ENCODE measurements at regions not wholly inside any gene's neighbourhood (a gene's known extent, or its start where the extent isn't known, plus 50 kb on each side); places are given as distances from the start of the nearest gene placed in this dataset.

DNA sequence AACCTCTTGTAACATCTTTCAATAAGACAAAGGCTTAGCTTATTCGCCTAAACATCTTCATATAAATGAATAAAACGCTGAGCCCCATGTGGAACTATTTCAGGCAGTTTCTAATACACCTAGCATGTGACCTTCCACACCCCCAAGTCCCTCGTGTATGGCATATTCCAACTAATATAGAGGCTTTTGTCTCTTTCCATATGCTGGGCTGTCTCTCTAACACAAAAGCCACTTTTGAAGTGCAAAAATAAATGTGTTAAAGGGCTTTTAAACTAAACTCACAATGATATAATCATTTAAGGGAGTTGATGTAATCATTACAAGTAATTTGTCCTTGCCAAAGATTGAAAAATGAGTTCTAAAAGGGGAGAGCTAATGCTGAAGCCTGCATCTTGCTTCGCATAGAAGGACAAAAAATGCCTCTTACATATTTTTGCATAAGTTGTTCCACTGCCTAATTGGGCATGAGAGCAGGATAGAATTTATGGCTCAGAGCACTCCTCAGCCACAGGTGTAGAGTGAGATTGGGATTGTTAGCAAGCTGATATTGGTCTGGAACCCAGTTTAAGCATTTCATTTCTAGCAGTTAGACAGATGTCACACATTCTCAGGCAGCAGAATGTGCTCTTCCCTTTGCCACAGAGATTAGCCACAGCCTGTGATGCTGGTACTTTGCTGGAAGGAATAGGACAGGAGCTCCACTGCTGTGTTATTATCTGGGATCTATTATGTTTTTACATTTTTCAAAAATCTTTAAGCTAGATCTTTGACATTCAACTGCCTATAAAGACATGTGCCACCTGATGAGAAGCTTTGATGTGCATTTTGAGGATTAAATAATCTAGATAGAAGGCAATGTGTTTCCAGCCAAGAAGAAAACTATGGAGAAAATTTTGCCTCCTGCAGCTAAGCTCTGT lies 1044.4 kb downstream of the ADGRL2 start:
- H3K4me3 ChIP-seq (ENCODE audit: low read depth, low read length): no peak overlapping the region

DNA sequence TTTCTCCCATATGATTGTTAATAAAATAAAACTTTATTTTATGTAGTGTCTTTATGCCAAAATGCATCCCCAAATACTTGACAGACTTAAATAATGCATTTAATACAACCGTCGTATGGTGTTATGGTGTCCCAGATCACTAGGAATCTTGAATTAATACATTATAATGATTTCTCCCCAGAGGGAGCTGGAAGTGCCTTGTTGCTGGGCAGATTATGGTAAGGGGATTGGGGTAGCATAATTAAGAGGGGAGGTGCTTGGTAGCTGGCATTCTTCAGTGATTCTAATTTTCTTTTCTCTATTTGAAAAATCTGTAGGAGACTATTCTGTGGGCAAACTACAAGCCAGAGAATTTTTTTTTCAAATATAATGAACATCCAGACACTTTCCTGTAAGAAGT lies 1043.7 kb downstream of the ADGRL2 start:
- no peak overlapping the region for H3K4me3 ChIP-seq (ENCODE audit: low read depth, low read length)

DNA sequence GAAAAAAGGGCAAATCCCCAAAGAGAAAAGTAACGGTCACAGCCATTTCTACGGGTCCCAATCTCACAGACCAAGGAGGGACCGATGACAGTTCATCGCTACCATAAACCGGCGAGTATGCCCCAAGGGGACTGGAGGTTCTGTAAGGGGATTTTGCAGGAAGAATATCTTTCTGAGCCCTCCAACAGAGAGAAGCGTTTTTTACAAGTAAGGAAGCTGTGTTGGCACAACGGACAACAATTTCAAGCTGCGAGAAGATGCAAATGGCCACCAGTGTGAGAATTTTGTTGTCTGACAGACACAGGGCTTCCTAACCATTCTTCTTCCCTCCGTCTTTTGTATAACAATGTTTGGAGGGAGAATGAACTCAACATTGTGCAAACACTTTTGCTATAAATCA lies 1043.1 kb downstream of the ADGRL2 start:
- no peak overlapping the region for H3K4me3 ChIP-seq (ENCODE audit: low read depth, low read length)

DNA sequence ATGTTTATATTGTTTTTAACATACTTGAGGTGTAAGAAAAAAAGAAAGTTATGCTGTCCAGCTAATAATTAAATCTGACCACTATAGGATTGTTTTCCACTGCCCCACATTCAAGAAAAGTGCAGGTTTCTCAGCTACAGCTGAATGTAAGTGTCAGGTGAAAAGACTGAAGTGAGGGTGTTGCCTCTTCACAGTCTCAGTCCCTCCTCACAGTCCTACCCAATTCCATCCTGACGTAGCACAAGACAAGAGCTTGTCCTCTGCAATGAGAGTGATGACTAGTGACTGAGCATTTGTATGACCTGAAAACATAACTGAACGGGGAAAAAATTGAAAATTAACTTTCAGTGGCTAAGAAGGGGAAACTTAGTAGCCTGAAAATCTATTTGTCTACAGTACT lies 1039.5 kb downstream of the ADGRL2 start:
- no peak overlapping the region for H3K4me3 ChIP-seq (ENCODE audit: low read depth, low read length)

DNA sequence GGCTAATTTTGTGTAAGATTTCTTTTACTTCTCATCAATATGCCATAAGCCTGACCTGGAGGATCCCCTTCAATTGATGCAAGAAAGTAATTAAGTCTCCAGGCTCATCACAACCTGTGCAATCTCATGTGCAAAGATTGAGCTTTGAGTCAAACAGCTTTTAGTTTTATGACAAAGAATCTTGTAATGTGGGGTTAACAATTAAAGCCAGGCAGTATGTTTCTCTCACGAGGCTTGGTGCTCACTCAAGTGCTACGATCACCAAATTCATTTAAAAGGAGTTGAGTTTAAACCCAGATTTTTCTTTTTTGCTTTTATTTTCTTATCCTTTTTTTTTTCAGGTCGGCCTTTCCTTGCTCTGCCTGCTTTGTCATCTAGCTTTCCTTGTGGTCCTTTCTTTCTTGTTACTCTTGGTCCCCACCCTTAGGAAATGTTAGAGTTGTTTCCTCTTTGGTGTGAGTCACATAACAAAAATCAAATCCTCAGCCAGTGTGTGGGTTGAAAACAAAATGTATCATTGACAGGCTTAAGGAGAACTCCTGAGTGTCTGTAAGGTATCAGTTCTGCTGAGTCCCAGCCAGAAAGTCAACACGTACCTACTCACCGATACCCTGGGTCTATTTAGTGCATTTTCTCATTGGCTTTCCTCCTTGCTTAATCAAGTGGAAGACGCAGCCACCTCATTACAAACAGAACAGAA lies 1037.2 kb downstream of the ADGRL2 start:
- no peak overlapping the region for H3K4me3 ChIP-seq (ENCODE audit: low read depth, low read length)

DNA sequence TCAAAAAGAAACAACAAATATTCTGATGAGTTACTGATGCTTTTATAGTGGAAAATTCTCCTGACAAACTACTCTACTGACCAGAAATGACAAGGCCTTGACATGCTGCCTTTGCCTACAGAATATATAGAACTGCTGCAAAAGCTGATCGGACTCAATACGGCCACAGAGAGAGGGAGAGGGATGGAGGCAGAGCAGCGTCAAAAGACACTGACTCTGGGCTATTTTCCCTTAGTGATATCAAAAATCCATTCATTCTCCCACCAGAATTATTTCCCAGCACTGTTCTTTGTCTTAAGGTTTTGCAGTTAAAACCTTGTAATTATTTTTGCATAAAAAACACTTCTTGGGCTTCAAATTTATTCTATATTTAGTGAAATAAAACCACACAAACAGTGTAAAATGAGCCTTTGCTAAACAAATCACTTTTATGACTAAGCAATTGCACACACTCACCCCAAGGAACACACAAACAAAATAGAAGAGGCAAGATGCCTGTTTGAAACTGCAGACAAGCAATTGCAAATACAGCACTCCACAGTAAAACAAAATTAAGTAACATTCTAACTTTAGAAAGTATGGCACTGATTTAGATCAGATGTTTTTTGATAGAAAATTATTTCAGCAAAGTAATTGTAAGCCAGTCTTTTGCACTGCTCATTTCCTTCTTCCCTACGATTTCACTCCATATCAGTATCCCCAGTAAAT lies 1036.4 kb downstream of the ADGRL2 start:
- H3K4me3 ChIP-seq (ENCODE audit: low read depth, low read length): no peak overlapping the region

DNA sequence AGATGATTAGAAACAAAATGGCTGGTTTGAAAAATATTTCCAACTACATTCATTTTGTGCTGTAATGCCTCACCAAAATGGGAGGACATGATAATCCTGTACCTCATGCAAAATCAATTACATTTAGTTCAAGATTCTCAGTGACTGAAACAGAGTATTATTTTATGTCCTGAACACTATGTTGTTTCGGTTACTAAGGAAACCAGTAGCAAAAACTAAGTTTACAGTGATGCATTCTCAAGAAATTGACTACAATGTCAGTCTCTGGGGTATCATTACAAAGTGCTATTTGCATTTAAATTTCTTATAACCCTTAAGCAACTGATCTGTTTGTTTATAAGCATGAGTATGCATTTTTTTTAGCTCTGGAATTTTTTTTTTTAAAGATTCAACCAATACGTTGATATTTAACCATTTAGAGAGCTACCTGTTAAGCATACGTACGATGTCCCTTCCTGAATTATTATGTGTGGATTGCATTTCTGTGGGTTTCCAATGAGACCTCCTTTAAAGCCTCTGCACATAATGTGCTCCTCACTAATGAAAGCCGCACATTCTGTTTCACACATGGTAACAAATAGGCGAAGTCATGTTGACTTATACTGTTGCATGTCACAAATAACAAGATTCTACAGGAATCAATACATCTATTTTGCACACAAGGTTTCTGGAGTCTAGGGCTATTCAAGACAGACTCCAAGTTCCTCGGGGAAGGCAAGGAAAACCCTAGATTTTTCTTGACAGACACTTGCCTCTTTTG lies 1035.7 kb downstream of the ADGRL2 start:
- H3K4me3 ChIP-seq (ENCODE audit: low read depth, low read length): no peak overlapping the region

DNA sequence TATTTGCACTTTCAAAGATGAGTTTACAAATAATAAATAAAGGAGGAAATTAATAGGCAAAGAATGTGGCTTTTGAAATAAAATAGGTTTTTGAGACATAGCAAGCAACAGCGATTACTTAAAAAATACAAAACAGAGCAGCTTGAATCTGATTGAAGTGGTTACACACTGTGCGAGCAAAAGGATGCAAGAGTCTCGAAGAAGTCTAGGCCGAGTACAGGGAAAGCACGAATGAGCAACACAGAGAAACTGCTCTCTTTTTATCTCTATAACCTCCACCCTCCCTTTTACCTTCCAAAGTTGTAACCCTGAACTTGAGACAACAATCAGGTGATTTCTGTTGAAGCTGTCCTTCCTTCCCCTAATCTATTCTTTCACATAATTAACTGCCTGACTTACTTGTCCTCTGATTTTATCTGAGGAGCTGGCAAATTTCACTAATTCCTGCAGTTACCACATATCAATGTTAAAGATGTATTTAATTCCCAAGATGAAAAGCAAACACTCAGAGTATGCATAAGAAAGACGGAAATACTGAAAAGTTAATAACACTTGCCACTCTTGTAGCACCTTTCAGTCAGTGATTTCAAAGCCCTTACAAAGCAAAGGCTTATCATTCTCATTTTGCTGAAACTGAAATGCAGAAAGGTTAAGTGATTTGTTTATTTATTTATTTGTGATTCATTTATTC lies 1030.1 kb downstream of the ADGRL2 start:
- no peak overlapping the region for H3K4me3 ChIP-seq (ENCODE audit: low read depth, low read length)

DNA sequence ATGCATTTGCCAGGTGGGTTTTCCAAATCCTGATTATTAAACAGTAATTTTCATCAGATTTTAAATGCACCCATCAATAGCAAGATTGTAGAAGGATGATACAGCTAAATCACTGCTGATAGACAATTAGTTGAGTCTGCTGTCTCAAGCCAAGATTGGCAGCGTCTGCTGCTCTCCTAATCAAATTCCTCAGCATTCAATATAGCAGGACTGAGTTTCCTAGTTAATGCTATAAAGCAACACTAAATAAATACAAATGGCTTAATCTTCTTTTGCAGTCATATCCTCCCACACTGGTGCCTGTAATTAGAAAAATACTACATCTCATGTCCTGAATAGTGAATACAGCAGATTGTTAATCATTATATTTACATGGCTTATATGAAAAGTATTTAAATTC lies 1028.8 kb downstream of the ADGRL2 start:
- no peak overlapping the region for H3K4me3 ChIP-seq (ENCODE audit: low read depth, low read length)

DNA sequence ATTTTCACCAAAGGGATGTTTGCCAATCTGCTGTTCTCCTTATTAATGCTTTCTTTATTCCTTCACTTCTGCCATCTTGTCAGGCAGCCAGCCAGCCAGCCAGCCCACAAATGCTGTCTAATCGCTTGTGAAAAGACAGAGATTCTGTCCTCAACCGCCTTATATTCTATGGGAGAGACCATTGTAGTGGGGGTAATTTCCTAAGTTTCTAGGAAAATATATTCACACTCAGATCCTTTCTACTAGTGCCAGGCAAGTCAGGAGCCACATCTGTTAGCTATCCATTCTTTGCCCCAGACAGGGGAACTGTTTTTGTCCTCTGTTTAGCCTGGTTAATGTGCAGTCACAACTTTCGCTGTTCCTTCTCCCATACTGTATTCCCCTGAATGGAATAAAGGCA lies 1023.1 kb downstream of the ADGRL2 start:
- H3K4me3 ChIP-seq (ENCODE audit: low read depth, low read length): no peak overlapping the region

DNA sequence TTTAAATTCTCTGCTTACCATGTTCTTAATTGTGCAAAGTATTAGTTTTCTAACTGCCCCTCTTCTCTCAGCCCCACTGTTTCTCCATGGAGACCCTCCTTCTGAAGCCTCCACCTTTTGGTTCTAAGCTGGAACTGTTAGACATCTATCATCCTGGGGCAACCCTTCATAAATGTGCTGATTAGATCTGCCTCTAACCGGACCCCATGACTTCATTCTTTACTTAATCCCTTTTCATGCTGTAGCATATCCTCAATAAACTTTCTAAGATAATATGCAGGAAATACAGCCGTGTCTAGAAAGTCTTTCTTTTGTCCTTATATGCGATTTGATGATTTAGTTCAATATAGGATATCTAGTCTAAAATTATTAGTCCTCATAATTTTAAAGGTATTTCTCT lies 1020.1 kb downstream of the ADGRL2 start:
- no peak overlapping the region for H3K4me3 ChIP-seq (ENCODE audit: low read depth, low read length)

DNA sequence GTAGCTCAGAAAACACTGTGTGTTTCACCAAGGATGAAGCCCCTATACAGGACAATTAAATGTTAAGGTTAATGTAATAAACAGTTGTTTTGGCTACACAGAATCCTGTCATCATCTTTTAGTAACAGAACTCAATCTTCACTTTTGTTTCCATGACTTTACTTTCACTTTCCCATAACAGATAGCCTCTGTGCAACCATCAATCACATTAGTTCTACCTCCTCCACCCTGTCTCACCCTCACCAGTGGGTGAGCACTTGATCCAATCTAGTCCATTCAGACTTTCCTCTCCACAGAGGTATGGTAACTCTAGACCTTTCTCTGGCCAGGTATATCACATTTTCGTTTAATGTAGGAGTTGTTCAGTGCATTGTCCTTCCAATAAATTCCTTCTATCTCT lies 1018.5 kb downstream of the ADGRL2 start:
- H3K4me3 ChIP-seq (ENCODE audit: low read depth, low read length): no peak overlapping the region

DNA sequence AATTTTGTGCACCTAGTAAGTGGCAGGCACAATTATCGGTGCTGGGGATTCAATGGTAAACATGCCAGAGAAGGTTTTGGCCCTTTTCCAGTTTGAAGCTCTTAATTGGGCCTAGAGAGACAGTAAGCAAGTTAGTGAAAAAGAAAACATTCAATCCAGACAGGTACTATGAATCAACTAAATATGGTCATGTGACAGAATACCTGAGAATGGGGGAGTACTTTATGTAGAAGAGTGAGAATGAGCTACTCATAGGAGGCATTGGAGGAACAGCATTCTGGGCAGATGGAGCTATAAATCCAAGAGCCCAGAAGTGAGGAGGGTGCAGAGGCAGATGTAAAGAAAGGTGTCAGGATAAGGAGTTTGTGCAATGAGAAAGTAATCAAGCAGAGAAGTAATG lies 1017.9 kb downstream of the ADGRL2 start:
- no peak overlapping the region for H3K4me3 ChIP-seq (ENCODE audit: low read depth, low read length)

DNA sequence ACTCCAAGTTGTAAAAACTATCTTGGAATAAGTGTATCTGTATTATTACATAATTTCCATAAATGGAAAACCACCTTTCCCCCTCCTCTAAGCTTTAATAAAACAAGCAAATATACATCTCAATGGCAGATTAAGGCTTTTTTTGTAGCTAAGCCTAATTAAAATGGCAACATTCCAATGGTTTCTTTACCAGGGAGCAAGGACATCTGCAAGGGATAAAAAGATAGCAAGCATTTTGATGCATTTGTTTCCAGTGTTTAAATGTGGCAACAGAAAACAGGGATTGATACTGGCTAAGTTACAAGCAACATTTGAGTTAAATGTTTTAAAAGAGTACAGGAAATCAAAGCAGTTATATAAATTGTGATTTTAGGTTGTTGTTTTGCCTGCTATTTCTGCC lies 1012.7 kb downstream of the ADGRL2 start:
- no peak overlapping the region for H3K4me3 ChIP-seq (ENCODE audit: low read depth, low read length)

DNA sequence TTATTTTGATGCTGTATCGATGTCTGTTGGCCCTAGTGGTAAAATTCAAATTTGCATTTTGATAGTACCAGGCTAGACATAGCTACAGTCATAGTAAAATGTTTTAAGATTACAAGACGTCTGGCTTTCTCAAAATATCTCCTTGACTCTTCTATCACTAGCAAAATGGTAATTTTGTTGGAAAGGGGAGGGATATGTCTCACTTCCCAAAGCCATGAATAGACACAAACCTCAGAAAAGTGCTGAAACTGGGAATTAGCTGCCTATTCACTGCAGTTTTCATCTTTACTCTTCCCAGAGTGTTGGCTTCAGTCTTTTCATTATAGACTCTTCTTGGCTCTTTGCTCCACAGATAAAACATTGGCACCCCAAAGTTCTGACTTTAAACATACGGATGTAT lies 1009.9 kb downstream of the ADGRL2 start:
- H3K4me3 ChIP-seq (ENCODE audit: low read depth, low read length): no peak overlapping the region

DNA sequence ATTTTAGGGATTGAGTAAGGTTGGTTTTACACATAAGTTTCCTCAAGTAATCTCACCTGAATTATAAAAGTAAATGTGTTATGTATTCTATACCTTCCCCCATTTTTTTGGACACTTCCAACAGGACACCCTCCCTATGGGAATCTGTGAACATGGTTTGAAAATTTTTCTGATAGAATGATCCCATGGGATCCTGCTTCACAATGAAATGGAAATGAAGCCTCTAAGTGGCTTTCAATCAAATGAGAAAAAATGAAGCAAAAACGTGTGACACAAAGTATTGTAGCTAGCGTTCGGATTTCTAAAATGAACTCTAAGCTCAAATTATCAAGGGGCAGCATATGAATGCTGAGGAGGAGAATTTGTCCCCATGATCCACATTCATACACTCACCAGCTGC lies 1006.8 kb downstream of the ADGRL2 start:
- H3K4me3 ChIP-seq (ENCODE audit: low read depth, low read length): no peak overlapping the region

DNA sequence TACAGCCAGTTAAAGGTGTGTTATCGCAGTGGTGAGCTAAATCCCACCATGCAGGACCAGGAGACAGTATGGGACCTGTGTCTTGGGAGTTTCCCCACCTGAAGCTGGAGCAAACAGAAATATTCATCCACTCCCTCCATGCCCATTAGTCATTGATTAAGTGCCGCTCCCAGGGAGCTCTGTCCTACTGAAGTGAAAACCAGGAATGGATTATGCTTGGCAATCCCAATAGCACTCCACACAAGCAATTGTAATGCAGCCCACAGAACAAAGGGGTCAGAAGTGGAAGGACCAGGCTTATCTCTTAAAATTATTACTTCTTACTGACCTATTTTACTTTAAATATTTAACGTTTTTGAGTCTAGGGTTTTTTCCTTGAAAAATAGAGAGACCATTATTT lies 1005.4 kb downstream of the ADGRL2 start:
- no peak overlapping the region for H3K4me3 ChIP-seq (ENCODE audit: low read depth, low read length)

DNA sequence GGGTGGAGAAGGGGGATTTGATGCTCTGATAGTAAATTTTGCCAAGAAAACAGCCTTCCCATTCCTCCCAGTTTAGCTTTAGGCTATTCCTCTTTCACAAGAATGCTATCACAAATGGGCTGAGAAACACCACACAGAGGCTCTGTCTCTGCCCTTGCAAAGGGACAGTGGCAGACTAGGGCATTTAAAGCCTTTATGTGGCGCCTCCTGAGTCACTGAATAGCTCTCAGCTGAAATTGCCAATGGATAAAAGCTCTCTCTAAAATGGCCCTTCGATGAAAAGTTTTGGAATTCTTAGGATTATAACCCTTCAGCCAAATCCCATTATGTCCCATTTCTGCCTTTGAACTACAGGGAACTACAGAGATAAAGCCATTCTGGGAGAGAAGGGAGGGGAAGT lies 1000.4 kb downstream of the ADGRL2 start:
- no peak overlapping the region for H3K4me3 ChIP-seq (ENCODE audit: low read depth, low read length)

DNA sequence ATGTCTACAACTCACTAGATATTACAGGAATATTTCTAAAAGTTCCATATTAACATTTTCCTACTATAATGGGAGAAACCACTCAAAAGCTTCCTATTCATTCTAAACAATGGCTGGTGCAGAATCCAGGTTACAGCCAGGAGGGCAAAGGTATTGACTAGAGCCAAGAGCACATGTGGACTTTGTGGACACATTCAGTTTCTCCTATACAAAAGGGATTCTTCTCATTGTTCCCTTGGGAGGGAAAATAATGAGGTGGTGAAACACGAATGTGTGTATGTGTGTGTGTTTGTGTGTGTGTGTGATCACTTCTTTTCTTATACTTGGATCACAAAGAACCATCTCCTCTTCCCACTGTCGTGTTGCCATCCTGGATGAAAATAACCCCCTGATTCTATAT lies 1000.0 kb downstream of the ADGRL2 start:
- no peak overlapping the region for H3K4me3 ChIP-seq (ENCODE audit: low read depth, low read length)

DNA sequence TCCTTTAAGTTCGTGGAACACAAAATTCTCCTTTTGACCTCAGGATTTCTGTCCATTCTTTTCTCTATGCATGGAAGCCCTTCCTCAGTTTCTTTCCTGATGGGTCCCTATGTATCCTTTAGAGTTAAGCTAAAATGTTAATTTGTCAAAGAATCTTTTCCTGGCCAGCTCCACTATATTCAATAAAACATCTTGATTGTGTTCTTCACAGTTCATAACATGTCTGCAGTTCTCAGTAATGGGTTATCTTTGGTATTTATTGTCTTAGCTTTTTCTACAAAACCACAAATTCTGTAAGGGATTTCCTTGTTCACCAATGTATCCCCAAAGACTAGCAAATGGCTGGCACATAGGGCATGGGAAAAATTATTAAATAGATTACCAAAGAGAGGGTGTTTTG lies 998.5 kb downstream of the ADGRL2 start:
- H3K4me3 ChIP-seq (ENCODE audit: low read depth, low read length): no peak overlapping the region
